CD14-positive monocyte (primary cell): ENCODE measurements at regions not wholly inside any gene's neighbourhood (a gene's known extent, or its start where the extent isn't known, plus 50 kb on each side); places are given as distances from the start of the nearest gene placed in this dataset.

ENCODE experiments used
- DNase-seq, 3 donors: peaks; one replicate each; pipeline ENCODE4 v3.0.0-alpha.2; 2011 to 2022
- H2AFZ ChIP-seq: 2 replicates; pipeline ENCODE4 v1.6.0; 2012; ENCODE audit warnings: mild to moderate bottlenecking, low read depth, low read length, inconsistent platforms; ENCODE audit not compliant: insufficient read depth, poor library complexity, severe bottlenecking
- H3K27ac ChIP-seq, 2 donors: 1 replicate in 1 of 2; 2 replicates in 1 of 2; pipeline ENCODE4 v1.5.1; 2012 to 2013; ENCODE audit warnings: low read length in 2 of 2, control low read depth in 1 of 2, inconsistent platforms in 1 of 2, low read depth in 1 of 2, mild to moderate bottlenecking in 1 of 2
- H3K27me3 ChIP-seq, 2 donors: one replicate each; pipeline versions ENCODE4 v1.6.0 to v1.6.1; 2011 to 2013; ENCODE audit warnings: low read length in 2 of 2; ENCODE audit not compliant: control insufficient read depth in 2 of 2, insufficient read depth in 2 of 2
- H3K36me3 ChIP-seq, 2 donors: replicated peaks in 1 of 2; 1 replicate in 1 of 2; 2 replicates in 1 of 2; pipeline versions ENCODE4 v1.5.1 to v1.6.1; 2012 to 2013; ENCODE audit warnings: low read length in 2 of 2, control low read depth in 1 of 2, inconsistent platforms in 1 of 2, mild to moderate bottlenecking in 1 of 2; ENCODE audit not compliant: insufficient read depth in 2 of 2, control insufficient read depth in 1 of 2
- H3K4me1 ChIP-seq, 2 donors: 1 replicate in 1 of 2; 2 replicates in 1 of 2; pipeline versions ENCODE4 v1.5.1 to v1.6.1; 2012 to 2013; ENCODE audit warnings: low read length in 2 of 2, control low read depth in 1 of 2, inconsistent platforms in 1 of 2, mild to moderate bottlenecking in 1 of 2, moderate library complexity in 1 of 2; ENCODE audit not compliant: insufficient read depth in 2 of 2, control insufficient read depth in 1 of 2
- H3K4me2 ChIP-seq: replicated peaks from 2 replicates; pipeline ENCODE3; 2012; ENCODE audit warnings: low read length, moderate library complexity, mild to moderate bottlenecking; ENCODE audit not compliant: poor library complexity, severe bottlenecking; ENCODE audit errors: extremely low read depth
- H3K4me3 ChIP-seq, 3 experiments: fragments of 200-600 bp in 1 of 3; sonication (generic) in 1 of 3; replicated peaks in 1 of 3; 1 replicate in 2 of 3; 2 replicates in 1 of 3; pipeline ENCODE4 v1.5.1; 2011 to 2013; ENCODE audit warnings: low read length in 3 of 3, mild to moderate bottlenecking in 3 of 3, control low read depth in 2 of 3, low read depth in 2 of 3, inconsistent platforms in 1 of 3, moderate library complexity in 1 of 3
- H3K79me2 ChIP-seq: 2 replicates; pipeline ENCODE4 v1.6.0; 2012; ENCODE audit warnings: mild to moderate bottlenecking, control low read depth, inconsistent platforms, low read length, moderate library complexity; ENCODE audit not compliant: insufficient read depth
- H3K9ac ChIP-seq: 2 replicates; pipeline ENCODE4 v1.6.0; 2017; ENCODE audit warnings: low read length, mild to moderate bottlenecking; ENCODE audit not compliant: insufficient read depth, poor library complexity, severe bottlenecking
- H3K9me3 ChIP-seq, 2 donors: replicated peaks in 1 of 2; 1 replicate in 1 of 2; 2 replicates in 1 of 2; pipeline versions ENCODE4 v1.5.1 to v1.6.1; 2012 to 2013; ENCODE audit warnings: low read length in 2 of 2, control low read depth in 1 of 2; ENCODE audit not compliant: control insufficient read depth in 1 of 2, insufficient read depth in 1 of 2
- H4K20me1 ChIP-seq: 2 replicates; pipeline ENCODE4 v1.6.0; 2012; ENCODE audit warnings: mild to moderate bottlenecking, low read length, control low read depth, moderate library complexity; ENCODE audit not compliant: insufficient read depth
- H3K27ac Mint-ChIP-seq, 7 donors: one replicate each; pipeline ENCODE4 v1.8.0; 2020; ENCODE audit warnings: mild to moderate bottlenecking in 7 of 7, mixed read lengths in 7 of 7, moderate library complexity in 6 of 7, inconsistent platforms in 2 of 7
- H3K27me3 Mint-ChIP-seq, 3 donors: one replicate each; pipeline ENCODE4 v1.8.0; 2021 to 2022; ENCODE audit warnings: low read depth in 3 of 3, mild to moderate bottlenecking in 3 of 3, mixed read lengths in 3 of 3, moderate library complexity in 3 of 3, inconsistent platforms in 1 of 3
- H3K36me3 Mint-ChIP-seq, 2 donors: one replicate each; pipeline ENCODE4 v1.8.0; 2020; ENCODE audit warnings: mixed read lengths in 2 of 2, inconsistent platforms in 1 of 2, mild to moderate bottlenecking in 1 of 2
- H3K4me1 Mint-ChIP-seq: one replicate; pipeline ENCODE4 v1.8.0; 2020; ENCODE audit warnings: mild to moderate bottlenecking, mixed read lengths
- H3K4me3 Mint-ChIP-seq, 2 donors: one replicate each; pipeline ENCODE4 v1.8.0; 2020; ENCODE audit warnings: mild to moderate bottlenecking in 2 of 2, mixed read lengths in 2 of 2, moderate library complexity in 1 of 2
- H3K9me3 Mint-ChIP-seq, 7 donors: one replicate each; pipeline ENCODE4 v1.8.0; 2020 to 2022; ENCODE audit warnings: mixed read lengths in 7 of 7, mild to moderate bottlenecking in 6 of 7, moderate library complexity in 6 of 7, inconsistent platforms in 2 of 7
- CTCF ChIP-seq: fragments of 200-600 bp; IDR thresholded peaks from one replicate; pipeline ENCODE4 v1.8.0; 2022; ENCODE audit warnings: antibody characterized with exemption, mild to moderate bottlenecking
- WGBS: methylation state at CpG from one replicate; pipeline ENCODE4 v1.1.5; 2013; ENCODE audit warnings: missing lambda C conversion rate; ENCODE audit not compliant: insufficient coverage; 5-methylcytosine and 5-hydroxymethylcytosine counted together
- intact Hi-C, 2 donors: fragments of 100-400 bp; cut with micrococcal nuclease; formaldehyde crosslinking; loops; one replicate each; pipeline versions ENCODE4 v1.15.0 to v1.15.1; 2023

DNA sequence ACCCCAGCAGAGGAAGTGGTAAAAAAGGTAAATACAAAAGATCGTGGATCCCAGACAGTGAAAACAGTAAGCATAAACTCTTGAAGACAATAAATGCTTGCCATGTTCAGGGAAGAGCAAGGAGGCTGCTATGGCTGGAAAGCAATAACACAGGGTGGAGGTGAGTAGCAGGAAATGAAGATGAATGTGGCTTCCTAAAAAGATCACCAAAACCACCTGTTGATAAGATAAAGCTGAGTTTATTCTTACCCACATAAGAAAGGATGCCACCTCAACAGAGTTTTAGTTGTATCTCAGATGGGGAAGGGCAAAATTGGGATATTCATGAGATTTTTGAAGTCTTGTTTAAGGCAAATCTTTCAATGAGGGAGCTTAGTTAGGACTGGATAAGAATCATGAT lies 273.3 kb downstream of the MSX2 start:
- no peaks in the 10 kb centered on the region for H3K4me1 Mint-ChIP-seq
- H3K4me3 Mint-ChIP-seq, result no peak overlapping the region
- intact Hi-C loops, result no loop called here
- no peak overlapping the region for H3K9ac ChIP-seq
- WGBS, result no CpG with 5 or more reads among the region's 1 CpG
- no peak overlapping the region for H3K4me2 ChIP-seq
- H3K79me2 ChIP-seq, result no peaks in the 10 kb centered on the region
- H3K27me3 Mint-ChIP-seq, result peaks cover 3 to 4% (median 3%) of the 10 kb centered on the region in 3 donors
- H4K20me1 ChIP-seq, result no peaks in the 10 kb centered on the region
- no peaks in the 10 kb centered on the region for H3K9me3 ChIP-seq
- no peaks in the 10 kb centered on the region for H3K36me3 Mint-ChIP-seq
- H3K27me3 ChIP-seq, result no peaks in the 10 kb centered on the region
- no peak for TF ChIP-seq CTCF
- H3K27ac ChIP-seq, result no peak overlapping the region
- H3K4me1 ChIP-seq, result no peaks in the 10 kb centered on the region
- H3K4me3 ChIP-seq, result no peak overlapping the region
- DNase-seq, result no peak
- H2AFZ ChIP-seq, result no peak overlapping the region
- no peak overlapping the region for H3K27ac Mint-ChIP-seq
- H3K36me3 ChIP-seq, result no peaks in the 10 kb centered on the region
- peaks cover 0 to 10% (median 2%) of the 10 kb centered on the region in 7 donors for H3K9me3 Mint-ChIP-seq

- no peaks in the 10 kb centered on the region for H3K36me3 ChIP-seq
- intact Hi-C loops, result no loop called here
- no peak for DNase-seq
- H3K27ac Mint-ChIP-seq, result no peak overlapping the region
- H3K4me1 ChIP-seq, result no peaks in the 10 kb centered on the region
- H3K27me3 Mint-ChIP-seq, result peaks cover 3 to 4% (median 3%) of the 10 kb centered on the region in 3 donors
- H3K4me1 Mint-ChIP-seq, result no peaks in the 10 kb centered on the region
- H3K4me3 ChIP-seq, result no peak overlapping the region
- no peak for TF ChIP-seq CTCF
- peaks cover 0 to 10% (median 2%) of the 10 kb centered on the region in 7 donors for H3K9me3 Mint-ChIP-seq
- H3K27me3 ChIP-seq, result no peaks in the 10 kb centered on the region
- H3K4me3 Mint-ChIP-seq, result no peak overlapping the region
- H3K4me2 ChIP-seq, result no peak overlapping the region
- no peak overlapping the region for H3K27ac ChIP-seq
- no peaks in the 10 kb centered on the region for H4K20me1 ChIP-seq
- no peaks in the 10 kb centered on the region for H3K79me2 ChIP-seq
- H2AFZ ChIP-seq, result no peak overlapping the region
- H3K9me3 ChIP-seq, result no peaks in the 10 kb centered on the region
- H3K36me3 Mint-ChIP-seq, result no peaks in the 10 kb centered on the region
- H3K9ac ChIP-seq, result no peak overlapping the region
- 88% methylated on average over 1 of the region's 4 CpGs for WGBS
These were observed 272.6 kb downstream of the MSX2 start for GRCh38 chr5:174996941-174997340.
